ENCODE measurements at regions not wholly inside any gene's neighbourhood (a gene's known extent, or its start where the extent isn't known, plus 50 kb on each side); places are given as distances from the start of the nearest gene placed in this dataset.

GRCh38 chr20:60892095-60892813, 359.8 kb upstream of the CDH4 start:
- H3K27ac ChIP-seq (replicated peaks): no peak overlapping the region
- H3K9me3 ChIP-seq (replicated peaks): no peaks in the 10 kb centered on the region
- no peak for TF ChIP-seq CTCF (IDR thresholded peaks at IDR 0.05; ENCODE audit: borderline replicate concordance)
- peaks cover 8% of the 10 kb centered on the region for H3K27me3 ChIP-seq (ENCODE audit: low read depth)
- no peak overlapping the region for H3K4me3 ChIP-seq
- H3K36me3 ChIP-seq: no peaks in the 10 kb centered on the region
- H3K4me1 ChIP-seq: no peaks in the 10 kb centered on the region
- DNase-seq: no peak
- intact Hi-C loops (cut with micrococcal nuclease): no loop called here

GRCh38 chr20:60894091-60894490, 358.0 kb upstream of the CDH4 start:
- Histone ChIP-seq H3K4me1 (no peaks in the 10 kb centered on the region), H3K9me3 (replicated peaks) (no peaks in the 10 kb centered on the region), H3K4me3 (no peak overlapping the region), H3K36me3 (no peaks in the 10 kb centered on the region), H3K27me3 (ENCODE audit: low read depth) (peaks cover 15% of the 10 kb centered on the region), H3K27ac (replicated peaks) (no peak overlapping the region)
- intact Hi-C loops (cut with micrococcal nuclease): no loop called here
- DNase-seq: no peak
- TF ChIP-seq CTCF (IDR thresholded peaks at IDR 0.05; ENCODE audit: borderline replicate concordance): no peak

GRCh38 chr20:60895363-60896079, 356.5 kb upstream of the CDH4 start:
- no peaks in the 10 kb centered on the region for H3K4me1 ChIP-seq
- intact Hi-C loops (cut with micrococcal nuclease): no loop called here
- no peak for TF ChIP-seq CTCF (IDR thresholded peaks at IDR 0.05; ENCODE audit: borderline replicate concordance)
- H3K4me3 ChIP-seq: no peak overlapping the region
- H3K27me3 ChIP-seq (ENCODE audit: low read depth): peaks cover 23% of the 10 kb centered on the region
- H3K36me3 ChIP-seq: no peaks in the 10 kb centered on the region
- DNase-seq: no peak
- no peaks in the 10 kb centered on the region for H3K9me3 ChIP-seq (replicated peaks)
- no peak overlapping the region for H3K27ac ChIP-seq (replicated peaks)

- Histone ChIP-seq H3K36me3 (no peaks in the 10 kb centered on the region), H3K4me3 (no peak overlapping the region), H3K4me1 (no peaks in the 10 kb centered on the region), H3K27ac (replicated peaks) (no peak overlapping the region), H3K9me3 (replicated peaks) (peaks cover 13% of the 10 kb centered on the region), H3K27me3 (ENCODE audit: low read depth) (peaks cover 42% of the 10 kb centered on the region)
- intact Hi-C loops (cut with micrococcal nuclease): no loop called here
- DNase-seq: no peak
- no peak for TF ChIP-seq CTCF (IDR thresholded peaks at IDR 0.05; ENCODE audit: borderline replicate concordance)
Measured at GRCh38 chr20:60897976-60898375, 354.1 kb upstream of the CDH4 start.

- no peak for DNase-seq
- intact Hi-C loops (cut with micrococcal nuclease): no loop called here
- Histone ChIP-seq H3K27me3 (ENCODE audit: low read depth) (peaks cover 51% of the 10 kb centered on the region), H3K9me3 (replicated peaks) (peaks cover 13% of the 10 kb centered on the region), H3K4me1 (no peaks in the 10 kb centered on the region), H3K36me3 (no peaks in the 10 kb centered on the region), H3K27ac (replicated peaks) (no peak overlapping the region), H3K4me3 (no peak overlapping the region)
- TF ChIP-seq CTCF (IDR thresholded peaks at IDR 0.05; ENCODE audit: borderline replicate concordance): no peak
Measured at GRCh38 chr20:60899320-60899719, 352.7 kb upstream of the CDH4 start.
